ENCODE measurements at regions not wholly inside any gene's neighbourhood (a gene's known extent, or its start where the extent isn't known, plus 50 kb on each side); places are given as distances from the start of the nearest gene placed in this dataset.

DNA sequence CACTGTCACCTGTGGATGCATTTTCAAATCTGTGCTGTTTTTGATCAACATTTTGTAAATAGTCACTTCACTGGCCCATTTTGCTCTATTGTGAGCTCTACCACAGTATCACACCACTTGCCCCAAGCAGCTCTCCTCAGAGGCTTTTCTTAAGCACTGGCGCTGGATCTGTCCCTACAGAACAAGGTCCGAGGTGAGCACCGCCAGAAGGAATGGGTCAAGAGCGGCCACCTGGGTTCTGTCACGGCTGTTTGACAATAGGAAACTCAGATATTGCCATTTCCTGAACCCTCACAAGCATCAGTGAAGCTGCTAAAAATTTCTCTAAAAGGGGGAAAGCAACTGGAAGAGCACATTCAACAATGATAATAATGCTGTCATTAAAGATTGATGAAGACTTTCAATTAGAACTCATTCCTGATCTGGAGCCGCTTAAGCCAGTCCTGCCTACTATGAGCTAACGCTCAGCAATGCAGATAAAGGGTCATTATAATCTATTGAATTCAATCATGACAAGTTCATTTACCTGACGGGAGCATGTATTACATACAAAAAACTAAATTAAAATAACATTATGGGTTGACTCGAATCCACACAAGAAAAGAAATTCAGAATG lies 514.0 kb downstream of the GALR1 start:
- DNase-seq: no peak

GRCh38 chr18:77765468-77765867 lies 515.8 kb downstream of the GALR1 start:
- peak; percentile 53 for DNase-seq

GRCh38 chr18:77766421-77766820 lies 516.8 kb downstream of the GALR1 start:
- no peak for DNase-seq

GRCh38 chr18:77772177-77772576 lies 522.5 kb downstream of the GALR1 start:
- DNase-seq: no peak

- no peak for DNase-seq
These were observed 526.5 kb downstream of the GALR1 start for GRCh38 chr18:77776104-77776503.

GRCh38 chr18:77777163-77777562 lies 527.5 kb downstream of the GALR1 start:
- DNase-seq: no peak

GRCh38 chr18:77784759-77785379 lies 535.2 kb downstream of the GALR1 start:
- DNase-seq: no peak

GRCh38 chr18:77785415-77785975 lies 535.8 kb downstream of the GALR1 start:
- no peak for DNase-seq

GRCh38 chr18:77803024-77803423 lies 553.4 kb downstream of the GALR1 start:
- DNase-seq: no peak

DNA sequence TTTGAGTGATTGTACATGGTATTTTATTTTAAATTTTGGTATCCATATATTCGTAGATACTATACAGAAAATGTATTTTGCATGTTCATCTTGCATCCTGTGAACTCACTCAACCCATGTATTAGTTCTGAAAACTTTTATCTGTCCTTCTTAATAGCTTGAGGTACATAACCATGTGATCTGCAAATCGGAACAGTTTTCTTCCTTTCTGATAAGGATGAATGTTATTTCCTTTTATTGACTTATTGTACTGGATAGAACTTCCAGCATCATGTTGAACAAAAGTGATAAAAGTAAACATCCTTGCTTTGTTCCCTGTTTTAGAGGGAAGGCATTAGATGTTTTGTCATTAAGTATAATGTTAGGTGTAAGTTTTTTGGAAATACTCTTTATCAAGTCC lies 554.7 kb downstream of the GALR1 start:
- DNase-seq: no peak

- no peak for DNase-seq
These were observed 558.0 kb downstream of the GALR1 start for GRCh38 chr18:77807650-77808049.

DNA sequence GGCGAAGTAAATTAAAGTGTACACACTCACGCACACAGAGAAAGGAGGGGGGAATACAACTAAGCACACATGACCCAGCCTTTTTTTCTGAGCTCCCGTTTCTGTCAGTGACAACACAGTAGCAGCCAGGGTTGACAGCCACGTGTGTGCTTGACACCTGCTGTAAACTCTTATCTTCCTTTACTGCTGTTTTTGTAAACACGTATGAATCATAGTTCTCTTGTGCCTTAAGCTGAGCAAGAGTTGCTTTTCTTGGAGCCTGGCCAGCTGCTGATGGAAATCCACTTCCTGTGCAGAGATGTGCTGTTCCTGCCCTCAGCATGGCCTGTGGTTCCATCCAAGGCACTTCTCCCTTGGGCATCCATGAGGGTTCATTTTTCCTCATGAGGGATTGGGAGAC lies 561.9 kb downstream of the GALR1 start:
- no peak for DNase-seq

GRCh38 chr18:77815666-77816338 lies 566.2 kb downstream of the GALR1 start:
- peak; percentile 37 for DNase-seq

- DNase-seq: no peak
These were observed 568.7 kb downstream of the GALR1 start for GRCh38 chr18:77818328-77818727.

GRCh38 chr18:77820472-77820871 lies 570.8 kb downstream of the GALR1 start:
- DNase-seq: no peak

GRCh38 chr18:77821892-77822291 lies 572.2 kb downstream of the GALR1 start:
- DNase-seq: no peak

DNA sequence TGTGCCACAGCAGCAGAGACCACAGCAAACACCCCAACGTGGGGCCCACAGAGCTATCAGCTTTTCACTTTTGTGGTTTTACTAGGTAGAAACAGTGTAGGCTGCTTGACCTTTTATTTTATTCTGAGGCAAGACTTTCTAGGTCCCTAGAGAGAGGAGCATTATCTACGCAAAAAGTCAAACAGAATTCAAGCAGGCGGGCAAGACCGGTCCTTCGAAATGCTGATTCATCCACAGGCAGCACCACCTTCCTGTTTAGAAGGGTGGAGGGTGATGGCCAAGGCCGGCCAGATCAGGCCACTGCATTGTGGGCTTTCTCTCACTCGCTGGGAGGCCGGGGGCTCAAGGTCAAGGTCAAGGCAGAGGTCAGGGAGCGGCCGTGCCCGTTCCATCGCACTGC lies 573.0 kb downstream of the GALR1 start:
- peak; percentile 63 for DNase-seq

- DNase-seq: no peak
These were observed 584.2 kb downstream of the GALR1 start for GRCh38 chr18:77833807-77834206.

GRCh38 chr18:77851802-77852201 lies 602.2 kb downstream of the GALR1 start:
- DNase-seq: no peak

DNA sequence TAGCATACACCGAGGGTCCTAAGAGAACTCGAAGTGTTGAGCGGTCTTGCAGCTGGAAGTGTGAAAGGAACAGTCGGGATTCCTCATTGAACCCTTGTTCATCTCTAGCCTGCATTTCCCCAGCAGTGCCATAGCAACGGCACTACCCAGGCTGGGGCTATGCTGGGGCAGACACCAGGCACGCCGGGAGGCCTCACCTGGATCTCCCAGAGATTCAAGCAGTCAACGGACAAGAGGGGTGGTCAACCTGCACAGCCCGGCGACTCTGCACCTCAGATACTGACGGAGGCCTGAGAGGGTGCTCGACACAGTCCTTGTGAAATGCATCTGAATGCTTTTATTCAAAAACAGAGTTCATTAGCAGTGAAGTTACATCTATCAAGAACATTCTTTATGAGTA lies 604.2 kb downstream of the GALR1 start:
- DNase-seq: no peak

- no peak for DNase-seq
These were observed 608.3 kb downstream of the GALR1 start for GRCh38 chr18:77857678-77858655.

DNA sequence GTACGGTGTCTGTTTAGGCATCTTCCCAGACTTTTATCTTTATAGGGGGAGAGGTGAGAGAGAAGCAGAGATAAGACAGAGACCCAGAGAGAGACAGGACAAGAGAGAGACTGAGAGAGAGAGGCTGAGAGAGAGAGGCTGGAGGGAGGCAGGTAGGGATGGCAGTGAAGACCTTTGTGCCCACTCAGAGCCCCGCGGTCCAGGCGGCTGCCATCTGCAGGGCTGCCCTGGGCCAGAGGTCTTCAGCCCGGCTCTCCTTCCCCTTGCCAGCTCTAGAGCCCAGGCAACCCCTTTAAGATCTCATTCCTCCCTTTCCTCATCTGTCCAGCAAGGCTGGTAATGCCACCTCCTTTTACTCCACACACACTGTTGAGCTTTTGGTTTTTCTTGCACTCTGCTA lies 610.0 kb downstream of the GALR1 start:
- no peak for DNase-seq

All from hematopoietic multipotent progenitor cell treated with erythropoietin and hydrocortisone succinate and interleukin-3 and kit ligand, for 6 days (in vitro differentiated cells).